K562 (cell line): ENCODE measurements at regions not wholly inside any gene's neighbourhood (a gene's known extent, or its start where the extent isn't known, plus 50 kb on each side); places are given as distances from the start of the nearest gene placed in this dataset.

Experiments
- ATAC-seq: fragments of 200-7000 bp; cut with Tn5 transposase; 3 replicates; pipeline ENCODE4 v1.9.1; 2020; ENCODE audit warnings: moderate library complexity
- BruUV-seq: library from RNA; stranded (reverse); fragments of 400-500 nt; replicated peaks from 2 replicates; lab custom pipeline; 2021; lab: Mats Ljungman, UMichigan
- CTCF ChIA-PET: fragments of 300-600 bp; formaldehyde crosslinking; extraction: SDS; loops from one replicate; lab custom pipeline; 2021; ENCODE audit warnings: low intra/inter-chr PET ratio; lab: Yijun Ruan, JAX
- POLR2A ChIA-PET: fragments of 300-600, 350-650 bp; sonication (Branson Sonifier 250); formaldehyde crosslinking; extraction: SDS; loops from one replicate; lab custom pipeline; 2021; ENCODE audit warnings: antibody characterized with exemption, inconsistent platforms; lab: Yijun Ruan, JAX
- DNase-seq, 4 experiments: peaks; one replicate each; pipeline versions ENCODE4 v3.0.0 to v3.0.0-alpha.2; 2011 to 2018; ENCODE audit warnings: low spot score in 3 of 4, mixed read lengths in 3 of 4; ENCODE audit errors: extremely low read depth in 1 of 4
- FAIRE-seq: peaks from 2 replicates; lab custom pipeline; 2011; peaks lifted over from hg19 to GRCh38; lab: Jason Lieb, UNC
- H2AFZ ChIP-seq: 2 replicates; pipeline ENCODE4 v1.6.0; 2011; ENCODE audit warnings: low read depth, low read length, control low read depth, inconsistent platforms
- H3K27ac ChIP-seq: fragments of 200-600 bp; 3 replicates; pipeline ENCODE4 v1.8.0; 2011; ENCODE audit warnings: low read depth, mild to moderate bottlenecking, control low read depth, inconsistent platforms, low read length, moderate library complexity, mixed read lengths; ENCODE audit errors: extremely low read depth
- H3K27me3 ChIP-seq, 2 experiments: fragments of 300-600 bp in 1 of 2; 2 replicates in 1 of 2; 3 replicates in 1 of 2; pipeline versions ENCODE4 v1.6.0 to v1.8.0; 2011; ENCODE audit warnings: inconsistent platforms in 2 of 2, low read length in 2 of 2, mild to moderate bottlenecking in 1 of 2, mixed read lengths in 1 of 2, moderate library complexity in 1 of 2; ENCODE audit not compliant: control insufficient read depth in 2 of 2, insufficient read depth in 2 of 2
- H3K36me3 ChIP-seq: fragments of 300-600 bp; 3 replicates; pipeline ENCODE4 v1.8.0; 2011; ENCODE audit warnings: mild to moderate bottlenecking, low read length, inconsistent platforms; ENCODE audit not compliant: control insufficient read depth, insufficient read depth
- H3K4me1 ChIP-seq, 2 experiments: fragments of 200-600 bp in 1 of 2; replicated peaks in 1 of 2; 2 replicates in 1 of 2; 3 replicates in 1 of 2; pipeline versions ENCODE4 v1.5.1 to v1.8.0; 2011; ENCODE audit warnings: inconsistent platforms in 2 of 2, low read length in 2 of 2, mild to moderate bottlenecking in 1 of 2, mixed read lengths in 1 of 2, moderate library complexity in 1 of 2; ENCODE audit not compliant: control insufficient read depth in 2 of 2, insufficient read depth in 2 of 2
- H3K4me2 ChIP-seq: 2 replicates; pipeline ENCODE4 v1.6.1; 2011; ENCODE audit warnings: low read length, control low read depth, inconsistent platforms, mixed read lengths; ENCODE audit not compliant: insufficient read depth
- H3K4me3 ChIP-seq: fragments of 200-600 bp; sonication (generic), shearing (Covaris generic); 2 replicates; pipeline ENCODE4 v1.5.1; 2016; ENCODE audit warnings: control low read depth, inconsistent platforms
- H3K79me2 ChIP-seq: fragments of 200-600 bp; 3 replicates; pipeline ENCODE4 v1.8.0; 2011; ENCODE audit warnings: low read length, inconsistent platforms; ENCODE audit not compliant: control insufficient read depth, insufficient read depth
- H3K9ac ChIP-seq, 2 experiments: 2 replicates each; pipeline versions ENCODE4 v1.6.0 to v1.6.1; 2011; ENCODE audit warnings: low read depth in 2 of 2, low read length in 2 of 2, control low read depth in 1 of 2, inconsistent platforms in 1 of 2, mild to moderate bottlenecking in 1 of 2, mixed read lengths in 1 of 2; ENCODE audit not compliant: insufficient read depth in 1 of 2
- H3K9me1 ChIP-seq: one replicate; pipeline ENCODE4 v1.6.0; 2011; ENCODE audit warnings: inconsistent platforms, mild to moderate bottlenecking, low read length, moderate library complexity; ENCODE audit not compliant: control insufficient read depth, insufficient read depth
- H3K9me3 ChIP-seq: replicated peaks from 2 replicates; pipeline ENCODE4 v1.5.1; 2011; ENCODE audit warnings: low read depth, low read length, inconsistent platforms; ENCODE audit not compliant: control insufficient read depth, insufficient read depth
- H4K20me1 ChIP-seq: replicated peaks from 2 replicates; pipeline ENCODE4 v1.6.1; 2011; ENCODE audit warnings: low read length, inconsistent platforms, mixed read lengths; ENCODE audit not compliant: control insufficient read depth, insufficient read depth
- BACH1 ChIP-seq: fragments of 200-800 bp; sonication (Bioruptor generic); IDR thresholded peaks from 2 replicates; pipeline ENCODE4 v1.6.1; 2016; ENCODE audit warnings: missing genetic modification characterization, missing compliant biosample characterization
- CHCHD3 ChIP-seq: fragments of 250-450 bp; sonication (Bioruptor Pico); IDR thresholded peaks from 2 replicates; pipeline ENCODE4 v2.1.2; 2022; ENCODE audit warnings: mild to moderate bottlenecking
- FUS ChIP-seq: fragments of 200-400 bp; formaldehyde crosslinking; optimal IDR thresholded peaks from 2 replicates; pipeline ENCODE3; 2017; ENCODE audit warnings: low read depth, low read length
- MAFK ChIP-seq: IDR thresholded peaks from 2 replicates; pipeline ENCODE4 v1.6.1; 2011; ENCODE audit warnings: low read length, improper control_type of control experiment
- NCOA2 ChIP-seq, 2 experiments: fragments of 450-650 bp; IDR thresholded peaks; 2 replicates each; pipeline ENCODE4 v1.6.1; 2018; ENCODE audit warnings: mild to moderate bottlenecking in 2 of 2, moderate library complexity in 1 of 2; ENCODE audit not compliant: partially characterized antibody in 2 of 2
- OTX1 ChIP-seq: fragments of 450-650 bp; formaldehyde crosslinking; IDR thresholded peaks from 2 replicates; pipeline ENCODE4 v1.4.0; 2022; ENCODE audit warnings: mild to moderate bottlenecking
- RFX1 ChIP-seq: fragments of 450-650 bp; IDR thresholded peaks from 2 replicates; pipeline ENCODE4 v1.6.1; 2016; ENCODE audit warnings: mild to moderate bottlenecking, moderate library complexity
- SNIP1 ChIP-seq: fragments of 450-650 bp; IDR thresholded peaks from 2 replicates; pipeline ENCODE4 v1.7.1; 2017; ENCODE audit warnings: low read depth, mild to moderate bottlenecking
- TEAD4 ChIP-seq, 2 experiments: sonication (generic) in 1 of 2; formaldehyde crosslinking in 1 of 2; IDR thresholded peaks; 2 replicates each; pipeline versions ENCODE4 v1.6.1 to v1.8.0; 2012 to 2022; ENCODE audit warnings: borderline replicate concordance in 1 of 2, inconsistent platforms in 1 of 2, low read length in 1 of 2, mild to moderate bottlenecking in 1 of 2, missing genetic modification reagents in 1 of 2
- ZNF184 ChIP-seq: sonication (generic); formaldehyde crosslinking; IDR thresholded peaks from 2 replicates; pipeline ENCODE4 v1.5.0; 2020; ENCODE audit warnings: missing genetic modification reagents
- ZNF197 ChIP-seq: fragments of 200-800 bp; sonication (Bioruptor generic); IDR thresholded peaks from 2 replicates; pipeline ENCODE4 v1.6.1; 2016; ENCODE audit warnings: low read depth, missing genetic modification characterization, missing compliant biosample characterization
- ZNF23 ChIP-seq: fragments of 250-450 bp; sonication (Bioruptor Pico); IDR thresholded peaks from 2 replicates; pipeline ENCODE4 v1.4.0; 2020; ENCODE audit warnings: mild to moderate bottlenecking
- ZZZ3 ChIP-seq: fragments of 450-650 bp; IDR thresholded peaks from 2 replicates; pipeline ENCODE4 v1.6.1; 2016; ENCODE audit warnings: antibody characterized with exemption, mild to moderate bottlenecking, moderate library complexity
- WGBS: fragments of 100-300 bp; shearing (Covaris generic); methylation state at CpG from one replicate; pipeline ENCODE4 v1.1.6; 2016; ENCODE audit warnings: low coverage, mixed read lengths; ENCODE audit not compliant: insufficient coverage; ENCODE audit errors: missing lambda C conversion rate; 5-methylcytosine and 5-hydroxymethylcytosine counted together
- in situ Hi-C: fragments of 300-500 bp; cut with MboI; formaldehyde crosslinking; loops from 4 replicates; pipeline ENCODE4 v1.15.0; 2018; ENCODE audit warnings: inconsistent platforms, mixed read lengths
- intact Hi-C: fragments of 100-400 bp; cut with micrococcal nuclease; formaldehyde crosslinking; loops from 2 replicates; pipeline ENCODE4 v1.14.2; 2022
- TF ChIP-seq, protein P1 (sequence below): fragments of 250-450 bp; sonication (Bioruptor Pico); IDR thresholded peaks from 2 replicates; pipeline ENCODE4 v1.8.0; 2022; ENCODE audit warnings: moderate library complexity, mild to moderate bottlenecking, inconsistent platforms
- TF ChIP-seq, protein P2 (sequence below): fragments of 250-450 bp; sonication (Bioruptor Pico); IDR thresholded peaks from 2 replicates; pipeline ENCODE4 v1.4.0; 2020
- TF ChIP-seq, protein P3 (sequence below): fragments of 250-450 bp; sonication (Bioruptor Pico); IDR thresholded peaks from 2 replicates; pipeline ENCODE4 v1.4.0; 2020; ENCODE audit warnings: mild to moderate bottlenecking
- TF ChIP-seq, protein P4 (sequence below): fragments of 250-450 bp; sonication (Bioruptor Pico); IDR thresholded peaks from 2 replicates; pipeline ENCODE4 v1.4.0; 2020; ENCODE audit warnings: mild to moderate bottlenecking, moderate library complexity, borderline replicate concordance

DNA sequence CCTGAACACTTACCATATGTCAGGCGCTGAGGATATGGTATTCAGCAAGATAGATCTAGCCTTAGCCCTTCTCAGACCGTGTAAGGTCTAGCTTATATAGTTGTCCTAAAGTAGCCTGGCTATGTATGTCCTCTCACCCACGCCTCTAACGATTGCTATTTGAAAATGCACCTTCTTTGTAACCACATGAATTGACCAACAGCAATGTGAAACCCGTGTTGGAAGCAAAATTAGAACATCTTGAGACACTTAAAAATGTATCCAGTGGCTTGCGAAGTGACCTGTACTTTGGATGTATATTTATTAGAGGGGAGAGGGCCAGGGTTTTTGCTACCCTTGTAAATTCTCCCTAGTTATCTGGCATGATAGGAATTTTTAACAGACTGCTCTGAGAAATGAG, 860.0 kb upstream of the ZEB2 start:
- in situ Hi-C loops, result no loop called here
- TF ChIP-seq, protein P1, sequence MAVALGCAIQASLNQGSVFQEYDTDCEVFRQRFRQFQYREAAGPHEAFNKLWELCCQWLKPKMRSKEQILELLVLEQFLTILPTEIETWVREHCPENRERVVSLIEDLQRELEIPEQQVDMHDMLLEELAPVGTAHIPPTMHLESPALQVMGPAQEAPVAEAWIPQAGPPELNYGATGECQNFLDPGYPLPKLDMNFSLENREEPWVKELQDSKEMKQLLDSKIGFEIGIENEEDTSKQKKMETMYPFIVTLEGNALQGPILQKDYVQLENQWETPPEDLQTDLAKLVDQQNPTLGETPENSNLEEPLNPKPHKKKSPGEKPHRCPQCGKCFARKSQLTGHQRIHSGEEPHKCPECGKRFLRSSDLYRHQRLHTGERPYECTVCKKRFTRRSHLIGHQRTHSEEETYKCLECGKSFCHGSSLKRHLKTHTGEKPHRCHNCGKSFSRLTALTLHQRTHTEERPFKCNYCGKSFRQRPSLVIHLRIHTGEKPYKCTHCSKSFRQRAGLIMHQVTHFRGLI (CRISPR knock-in tag), result no peak
- TF ChIP-seq OTX1 (no peak), BACH1 (tag) (no peak), FUS (no peak), MAFK (no peak), RFX1 (no peak), ZNF184 (CRISPR knock-in tag) (no peak), SNIP1 (no peak), CHCHD3 (CRISPR knock-in tag) (no peak), ZNF23 (CRISPR knock-in tag) (no peak), NCOA2 (IDR thresholded peaks at IDR 0.05; ENCODE audit: partially characterized antibody in 2 of 2) (no peak), ZZZ3 (no peak), ZNF197 (CRISPR knock-in tag) (no peak), TEAD4 (IDR thresholded peaks at IDR 0.05; ENCODE audit: low read length) (no peak), TEAD4 (CRISPR knock-in tag; IDR thresholded peaks at IDR 0.05; ENCODE audit: borderline replicate concordance) (no peak)
- TF ChIP-seq, protein P2, sequence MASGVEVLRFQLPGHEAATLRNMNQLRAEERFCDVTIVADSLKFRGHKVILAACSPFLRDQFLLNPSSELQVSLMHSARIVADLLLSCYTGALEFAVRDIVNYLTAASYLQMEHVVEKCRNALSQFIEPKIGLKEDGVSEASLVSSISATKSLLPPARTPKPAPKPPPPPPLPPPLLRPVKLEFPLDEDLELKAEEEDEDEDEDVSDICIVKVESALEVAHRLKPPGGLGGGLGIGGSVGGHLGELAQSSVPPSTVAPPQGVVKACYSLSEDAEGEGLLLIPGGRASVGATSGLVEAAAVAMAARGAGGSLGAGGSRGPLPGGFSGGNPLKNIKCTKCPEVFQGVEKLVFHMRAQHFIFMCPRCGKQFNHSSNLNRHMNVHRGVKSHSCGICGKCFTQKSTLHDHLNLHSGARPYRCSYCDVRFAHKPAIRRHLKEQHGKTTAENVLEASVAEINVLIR, result no peak
- TF ChIP-seq, protein P3, sequence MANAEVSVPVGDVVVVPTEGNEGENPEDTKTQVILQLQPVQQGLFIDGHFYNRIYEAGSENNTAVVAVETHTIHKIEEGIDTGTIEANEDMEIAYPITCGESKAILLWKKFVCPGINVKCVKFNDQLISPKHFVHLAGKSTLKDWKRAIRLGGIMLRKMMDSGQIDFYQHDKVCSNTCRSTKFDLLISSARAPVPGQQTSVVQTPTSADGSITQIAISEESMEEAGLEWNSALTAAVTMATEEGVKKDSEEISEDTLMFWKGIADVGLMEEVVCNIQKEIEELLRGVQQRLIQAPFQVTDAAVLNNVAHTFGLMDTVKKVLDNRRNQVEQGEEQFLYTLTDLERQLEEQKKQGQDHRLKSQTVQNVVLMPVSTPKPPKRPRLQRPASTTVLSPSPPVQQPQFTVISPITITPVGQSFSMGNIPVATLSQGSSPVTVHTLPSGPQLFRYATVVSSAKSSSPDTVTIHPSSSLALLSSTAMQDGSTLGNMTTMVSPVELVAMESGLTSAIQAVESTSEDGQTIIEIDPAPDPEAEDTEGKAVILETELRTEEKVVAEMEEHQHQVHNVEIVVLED (CRISPR knock-in tag), result no peak
- TF ChIP-seq, protein P4, sequence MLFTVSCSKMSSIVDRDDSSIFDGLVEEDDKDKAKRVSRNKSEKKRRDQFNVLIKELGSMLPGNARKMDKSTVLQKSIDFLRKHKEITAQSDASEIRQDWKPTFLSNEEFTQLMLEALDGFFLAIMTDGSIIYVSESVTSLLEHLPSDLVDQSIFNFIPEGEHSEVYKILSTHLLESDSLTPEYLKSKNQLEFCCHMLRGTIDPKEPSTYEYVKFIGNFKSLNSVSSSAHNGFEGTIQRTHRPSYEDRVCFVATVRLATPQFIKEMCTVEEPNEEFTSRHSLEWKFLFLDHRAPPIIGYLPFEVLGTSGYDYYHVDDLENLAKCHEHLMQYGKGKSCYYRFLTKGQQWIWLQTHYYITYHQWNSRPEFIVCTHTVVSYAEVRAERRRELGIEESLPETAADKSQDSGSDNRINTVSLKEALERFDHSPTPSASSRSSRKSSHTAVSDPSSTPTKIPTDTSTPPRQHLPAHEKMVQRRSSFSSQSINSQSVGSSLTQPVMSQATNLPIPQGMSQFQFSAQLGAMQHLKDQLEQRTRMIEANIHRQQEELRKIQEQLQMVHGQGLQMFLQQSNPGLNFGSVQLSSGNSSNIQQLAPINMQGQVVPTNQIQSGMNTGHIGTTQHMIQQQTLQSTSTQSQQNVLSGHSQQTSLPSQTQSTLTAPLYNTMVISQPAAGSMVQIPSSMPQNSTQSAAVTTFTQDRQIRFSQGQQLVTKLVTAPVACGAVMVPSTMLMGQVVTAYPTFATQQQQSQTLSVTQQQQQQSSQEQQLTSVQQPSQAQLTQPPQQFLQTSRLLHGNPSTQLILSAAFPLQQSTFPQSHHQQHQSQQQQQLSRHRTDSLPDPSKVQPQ (CRISPR knock-in tag), result no peak
- H3K9ac ChIP-seq, result no peak overlapping the region
- WGBS, result 30% methylated on average over 6 of the region's 6 CpGs
- H3K27ac ChIP-seq, result no peak overlapping the region
- no peak overlapping the region for H3K4me3 ChIP-seq
- no peak for FAIRE-seq
- H3K4me2 ChIP-seq, result no peak overlapping the region
- BruUV-seq, result no TSS peak
- no peaks in the 10 kb centered on the region for H3K27me3 ChIP-seq
- intact Hi-C loops, result no loop called here
- no peaks in the 10 kb centered on the region for H3K36me3 ChIP-seq
- H3K9me3 ChIP-seq, result no peaks in the 10 kb centered on the region
- ATAC-seq, result peak; percentile 53; the same call in 2 of the 3 replicates
- H4K20me1 ChIP-seq, result no peaks in the 10 kb centered on the region
- CTCF ChIA-PET, result interaction anchor here (0.7 kb wide), 1 partner anchor 33 kb away, joined by 5 read pairs; no protein-coding TSS in a partner anchor
- POLR2A ChIA-PET, result no interaction called here
- H3K9me1 ChIP-seq, result no peaks in the 10 kb centered on the region
- no peaks in the 10 kb centered on the region for H3K4me1 ChIP-seq
- DNase-seq, result no peak
- peak overlapping the region; percentile 37; the same call in 1 of the 2 replicates for H2AFZ ChIP-seq
- no peaks in the 10 kb centered on the region for H3K79me2 ChIP-seq
